ENCODE measurements at regions not wholly inside any gene's neighbourhood (a gene's known extent, or its start where the extent isn't known, plus 50 kb on each side); places are given as distances from the start of the nearest gene placed in this dataset.

DNA sequence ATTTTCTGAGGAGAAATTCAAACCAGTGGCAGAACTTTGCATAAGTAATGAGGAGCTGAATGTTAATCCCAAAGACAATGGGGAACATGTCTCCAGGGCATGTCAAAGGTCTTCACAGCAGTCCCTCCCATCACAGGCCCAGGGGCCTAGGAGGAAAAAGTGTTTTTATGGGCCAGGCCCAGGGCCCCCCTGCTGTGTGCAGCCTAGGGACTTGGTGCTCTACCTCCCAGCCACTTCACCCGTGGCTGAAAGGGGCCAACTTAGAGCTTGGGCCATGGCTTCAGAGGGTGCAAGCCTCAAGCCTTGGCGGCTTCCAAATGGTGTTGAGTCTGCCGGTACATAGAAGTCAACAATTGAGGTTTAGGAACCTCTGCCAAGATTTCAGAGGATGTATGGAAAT is 854.0 kb downstream of the LRRIQ3 start:
- FAIRE-seq (no peak), DNase-seq (ENCODE audit: low read depth) (no peak)
- no peaks in the 10 kb centered on the region for H3K36me3 ChIP-seq (ENCODE audit: control insufficient read depth, insufficient read depth, low read length)
- no peaks in the 10 kb centered on the region for H3K27me3 ChIP-seq (ENCODE audit: control insufficient read depth, insufficient read depth, low read length)
- H3K4me3 ChIP-seq (ENCODE audit: low read depth, low read length), result no peak overlapping the region
- TF ChIP-seq, protein P1, sequence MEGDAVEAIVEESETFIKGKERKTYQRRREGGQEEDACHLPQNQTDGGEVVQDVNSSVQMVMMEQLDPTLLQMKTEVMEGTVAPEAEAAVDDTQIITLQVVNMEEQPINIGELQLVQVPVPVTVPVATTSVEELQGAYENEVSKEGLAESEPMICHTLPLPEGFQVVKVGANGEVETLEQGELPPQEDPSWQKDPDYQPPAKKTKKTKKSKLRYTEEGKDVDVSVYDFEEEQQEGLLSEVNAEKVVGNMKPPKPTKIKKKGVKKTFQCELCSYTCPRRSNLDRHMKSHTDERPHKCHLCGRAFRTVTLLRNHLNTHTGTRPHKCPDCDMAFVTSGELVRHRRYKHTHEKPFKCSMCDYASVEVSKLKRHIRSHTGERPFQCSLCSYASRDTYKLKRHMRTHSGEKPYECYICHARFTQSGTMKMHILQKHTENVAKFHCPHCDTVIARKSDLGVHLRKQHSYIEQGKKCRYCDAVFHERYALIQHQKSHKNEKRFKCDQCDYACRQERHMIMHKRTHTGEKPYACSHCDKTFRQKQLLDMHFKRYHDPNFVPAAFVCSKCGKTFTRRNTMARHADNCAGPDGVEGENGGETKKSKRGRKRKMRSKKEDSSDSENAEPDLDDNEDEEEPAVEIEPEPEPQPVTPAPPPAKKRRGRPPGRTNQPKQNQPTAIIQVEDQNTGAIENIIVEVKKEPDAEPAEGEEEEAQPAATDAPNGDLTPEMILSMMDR (IDR thresholded peaks at IDR 0.05; ENCODE audit: insufficient read depth, low read length, severe bottlenecking), result no peak

DNA sequence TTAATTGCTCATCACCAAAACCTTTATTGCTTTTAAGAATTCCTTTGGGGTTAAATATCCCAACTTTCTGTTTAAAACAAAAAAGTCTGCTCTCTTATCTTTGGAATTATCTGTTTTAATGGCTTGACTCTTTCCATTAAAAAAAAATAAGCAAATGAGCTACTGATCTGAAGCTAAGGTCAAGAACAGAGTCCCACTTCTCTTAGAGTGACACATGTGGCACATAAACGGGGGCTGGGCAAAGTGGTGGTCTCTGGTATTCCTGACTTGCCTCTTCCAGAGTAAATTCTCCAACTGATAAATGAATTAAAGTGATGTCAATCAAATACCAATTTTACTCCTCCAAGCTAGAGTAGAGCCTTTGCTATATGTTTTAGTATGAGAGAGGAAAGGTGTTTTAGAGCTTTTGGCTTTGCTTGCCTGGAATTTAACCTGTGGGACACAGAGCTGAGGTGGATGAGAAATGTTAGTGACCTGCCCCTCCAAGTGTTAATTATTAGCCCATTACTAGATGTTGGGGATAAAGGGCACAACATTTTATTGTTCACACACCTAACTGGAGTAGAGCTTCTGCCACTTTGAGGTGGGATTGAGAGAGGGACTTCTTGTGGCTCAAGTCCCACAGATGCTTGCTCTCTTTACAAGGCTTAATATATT is 864.0 kb downstream of the LRRIQ3 start:
- no peak for FAIRE-seq
- TF ChIP-seq, protein P1 (IDR thresholded peaks at IDR 0.05; ENCODE audit: insufficient read depth, low read length, severe bottlenecking), result no peak
- DNase-seq (ENCODE audit: low read depth), result no peak
- no peak overlapping the region for H3K4me3 ChIP-seq (ENCODE audit: low read depth, low read length)
- no peaks in the 10 kb centered on the region for H3K27me3 ChIP-seq (ENCODE audit: control insufficient read depth, insufficient read depth, low read length)
- H3K36me3 ChIP-seq (ENCODE audit: control insufficient read depth, insufficient read depth, low read length), result no peaks in the 10 kb centered on the region

DNA sequence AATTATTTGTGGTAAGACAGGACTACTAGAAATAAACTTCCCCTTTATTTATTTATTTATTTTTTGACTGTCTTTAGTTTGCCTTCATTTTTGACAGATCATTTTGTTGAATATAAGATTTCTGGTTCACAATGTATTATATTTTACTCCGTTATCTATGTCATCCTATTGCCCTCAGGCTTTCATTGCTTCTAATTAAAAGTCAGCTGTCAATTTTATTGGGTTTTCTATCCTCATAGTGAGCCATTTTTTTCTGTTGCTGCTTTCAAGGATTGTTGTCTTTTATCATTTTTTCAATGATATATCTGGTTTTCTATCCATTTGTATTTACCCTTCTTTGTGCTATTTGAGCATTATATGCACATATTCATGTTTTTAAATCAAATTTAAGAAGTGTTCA is 866.2 kb downstream of the LRRIQ3 start:
- no peaks in the 10 kb centered on the region for H3K27me3 ChIP-seq (ENCODE audit: control insufficient read depth, insufficient read depth, low read length)
- no peak for FAIRE-seq
- no peaks in the 10 kb centered on the region for H3K36me3 ChIP-seq (ENCODE audit: control insufficient read depth, insufficient read depth, low read length)
- no peak overlapping the region for H3K4me3 ChIP-seq (ENCODE audit: low read depth, low read length)
- DNase-seq (ENCODE audit: low read depth), result no peak
- TF ChIP-seq, protein P1 (IDR thresholded peaks at IDR 0.05; ENCODE audit: insufficient read depth, low read length, severe bottlenecking), result no peak

DNA sequence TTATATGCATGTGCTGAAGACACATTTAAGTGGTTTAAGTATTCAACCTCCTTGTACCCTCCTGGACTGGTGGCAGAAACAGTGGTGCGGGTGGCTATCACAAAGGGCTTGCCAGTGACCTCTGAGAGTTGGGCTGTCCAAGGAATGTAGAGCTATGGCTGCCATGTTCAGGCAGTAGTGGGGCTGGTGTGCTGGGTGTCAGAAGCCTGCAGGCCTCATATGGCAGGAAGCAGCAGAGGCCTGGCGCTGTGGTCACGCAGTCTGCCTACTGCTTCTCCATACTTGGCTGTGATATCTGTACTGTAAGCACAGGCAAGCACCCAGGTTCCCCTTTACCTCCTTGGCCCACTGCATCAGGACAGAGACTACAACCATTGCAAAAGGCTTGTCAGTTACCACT is 870.0 kb downstream of the LRRIQ3 start:
- H3K4me3 ChIP-seq (ENCODE audit: low read depth, low read length), result no peak overlapping the region
- TF ChIP-seq, protein P1 (IDR thresholded peaks at IDR 0.05; ENCODE audit: insufficient read depth, low read length, severe bottlenecking), result no peak
- FAIRE-seq (no peak), DNase-seq (ENCODE audit: low read depth) (no peak)
- H3K36me3 ChIP-seq (ENCODE audit: control insufficient read depth, insufficient read depth, low read length), result no peaks in the 10 kb centered on the region
- H3K27me3 ChIP-seq (ENCODE audit: control insufficient read depth, insufficient read depth, low read length), result no peaks in the 10 kb centered on the region

DNA sequence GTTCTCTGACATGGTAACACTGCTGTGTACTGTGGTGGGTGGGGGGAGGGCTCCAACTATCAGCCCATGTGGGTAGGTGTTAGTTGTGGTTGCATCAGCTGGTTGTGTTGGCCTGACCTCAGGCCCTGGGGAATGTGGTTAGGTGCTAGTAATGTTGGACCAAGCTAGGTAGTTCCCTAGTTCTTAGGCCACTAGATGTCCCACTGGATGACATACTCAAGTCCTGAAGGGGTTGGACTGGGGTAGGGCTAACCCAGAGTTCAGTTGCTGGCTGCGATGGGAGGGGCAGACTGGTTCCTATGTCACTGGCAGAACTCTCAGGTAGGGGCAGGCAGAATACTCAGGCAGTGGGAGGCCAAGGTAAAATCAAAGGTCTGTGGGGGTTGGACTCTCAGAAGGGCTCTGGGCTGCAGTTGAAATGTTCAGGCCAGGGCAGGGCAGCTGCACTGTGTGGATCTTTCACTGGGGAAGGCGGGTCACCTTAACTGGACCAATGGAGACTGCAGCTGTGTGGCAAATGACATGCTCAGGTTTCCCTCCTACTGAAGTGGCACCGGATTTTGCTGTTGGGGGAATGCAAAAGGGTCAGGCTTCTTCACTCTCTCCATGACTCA is 870.7 kb downstream of the LRRIQ3 start:
- H3K4me3 ChIP-seq (ENCODE audit: low read depth, low read length), result no peak overlapping the region
- no peaks in the 10 kb centered on the region for H3K27me3 ChIP-seq (ENCODE audit: control insufficient read depth, insufficient read depth, low read length)
- no peak for DNase-seq (ENCODE audit: low read depth)
- FAIRE-seq, result peak; percentile 18
- TF ChIP-seq, protein P1 (IDR thresholded peaks at IDR 0.05; ENCODE audit: insufficient read depth, low read length, severe bottlenecking), result no peak
- H3K36me3 ChIP-seq (ENCODE audit: control insufficient read depth, insufficient read depth, low read length), result no peaks in the 10 kb centered on the region

DNA sequence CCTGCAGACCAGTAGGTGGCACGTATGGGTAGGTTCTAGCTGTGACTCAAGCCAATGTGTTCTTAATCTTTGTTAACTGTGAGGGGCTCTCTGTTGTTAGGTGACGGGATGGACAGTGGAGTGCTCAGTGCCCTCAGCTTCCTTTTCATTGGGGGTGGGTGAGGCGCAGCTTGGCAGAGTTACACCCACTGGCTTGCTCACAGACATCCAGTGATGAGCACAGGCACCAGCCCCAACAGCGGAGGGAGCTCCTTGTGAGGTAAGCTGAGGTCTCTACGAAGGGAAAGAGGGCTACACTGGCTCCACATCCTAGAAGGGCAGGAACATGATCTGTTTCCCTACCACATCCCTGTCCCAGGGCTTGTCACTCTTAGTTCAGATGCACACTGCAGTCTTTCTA is 871.3 kb downstream of the LRRIQ3 start:
- peak; percentile 40 for FAIRE-seq

More for the DNA sequence above, 871.3 kb downstream of the LRRIQ3 start:
- H3K4me3 ChIP-seq (ENCODE audit: low read depth, low read length), result no peak overlapping the region
- TF ChIP-seq, protein P1 (IDR thresholded peaks at IDR 0.05; ENCODE audit: insufficient read depth, low read length, severe bottlenecking), result no peak
- no peak for DNase-seq (ENCODE audit: low read depth)
- no peaks in the 10 kb centered on the region for H3K36me3 ChIP-seq (ENCODE audit: control insufficient read depth, insufficient read depth, low read length)
- H3K27me3 ChIP-seq (ENCODE audit: control insufficient read depth, insufficient read depth, low read length), result no peaks in the 10 kb centered on the region
